NCI-H146 treated with DMSO at 0.1 percent for 48 hours (cell line): ENCODE measurements at regions not wholly inside any gene's neighbourhood (a gene's known extent, or its start where the extent isn't known, plus 50 kb on each side); places are given as distances from the start of the nearest gene placed in this dataset.
A peak's percentile ranks its signal among the peaks of the same experiment; 100 is the strongest.

ENCODE experiments used
- DNase-seq: peaks from one replicate; lab custom pipeline; 2025; ENCODE audit not compliant: unreplicated experiment; lab: John Stamatoyannopoulos, UW

DNA sequence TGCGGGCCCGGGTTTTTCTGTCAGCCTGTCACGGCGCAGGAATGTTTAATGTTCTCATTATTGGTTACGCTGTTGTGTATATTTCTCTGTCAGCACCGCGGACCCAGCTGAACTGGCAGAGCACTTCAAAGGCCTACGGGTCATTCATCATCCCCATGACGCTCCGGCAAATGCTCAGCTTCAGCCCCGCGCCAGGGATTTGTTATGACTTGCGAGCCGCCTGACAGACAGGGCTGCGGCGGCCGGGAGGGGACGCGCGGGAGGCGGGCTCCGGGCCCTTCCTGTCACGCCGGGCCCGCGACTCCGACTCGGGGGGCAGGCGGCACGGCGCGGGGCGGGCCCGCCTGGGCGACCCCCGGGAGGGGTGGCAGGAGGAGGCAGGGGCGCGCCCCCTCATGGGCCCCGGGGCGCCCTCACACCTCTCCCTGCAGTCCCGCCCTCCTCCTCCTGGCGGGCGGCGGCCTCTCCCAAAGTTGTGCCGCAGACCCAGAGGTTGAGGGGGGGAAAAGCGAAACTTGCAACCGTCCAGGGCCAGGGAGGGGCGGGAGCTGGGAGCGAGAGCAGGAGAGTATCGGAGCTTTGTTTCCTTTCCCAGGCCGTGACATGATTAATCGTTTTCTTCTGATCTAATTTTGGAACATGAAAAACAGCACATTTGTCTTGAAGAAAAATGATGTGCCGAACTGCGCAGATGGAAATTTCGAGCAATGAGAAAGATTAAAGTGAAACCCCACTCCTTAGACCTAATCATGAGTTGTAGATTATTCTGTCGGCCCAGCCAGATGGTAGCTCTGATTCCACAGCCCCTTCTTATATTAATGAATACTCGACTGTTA, 59.3 kb upstream of the COMTD1 start:
- DNase-seq, result peak; percentile 18

- peak; percentile 10 for DNase-seq
These were observed 58.7 kb upstream of the COMTD1 start for GRCh38 chr10:75294518-75294865.

- DNase-seq, result no peak
These were observed 58.3 kb upstream of the COMTD1 start for GRCh38 chr10:75294031-75294437.

- no peak for DNase-seq
These were observed 57.7 kb upstream of the COMTD1 start for GRCh38 chr10:75293446-75293820.

GRCh38 chr10:75292794-75293445, 57.2 kb upstream of the COMTD1 start:
- DNase-seq, result no peak

DNA sequence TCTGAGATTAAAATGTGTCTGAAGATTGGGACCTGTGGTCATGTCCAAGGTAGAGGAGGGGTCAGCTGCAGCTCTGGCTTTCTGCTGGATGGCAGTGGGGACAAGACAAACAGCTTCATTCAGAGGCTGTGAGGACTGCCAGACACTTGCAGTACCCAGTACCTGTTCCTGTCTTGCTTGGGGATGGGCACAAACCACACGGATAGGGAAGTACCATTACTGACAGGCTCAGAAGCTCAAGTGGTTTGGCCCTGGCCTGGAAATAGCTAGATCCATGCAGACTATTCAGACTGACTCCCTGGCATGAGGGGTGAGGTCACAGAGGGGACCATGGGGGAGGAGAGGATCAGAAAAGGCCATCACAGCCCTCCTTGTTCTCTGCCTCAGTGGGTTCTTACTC, 56.0 kb upstream of the COMTD1 start:
- no peak for DNase-seq

DNA sequence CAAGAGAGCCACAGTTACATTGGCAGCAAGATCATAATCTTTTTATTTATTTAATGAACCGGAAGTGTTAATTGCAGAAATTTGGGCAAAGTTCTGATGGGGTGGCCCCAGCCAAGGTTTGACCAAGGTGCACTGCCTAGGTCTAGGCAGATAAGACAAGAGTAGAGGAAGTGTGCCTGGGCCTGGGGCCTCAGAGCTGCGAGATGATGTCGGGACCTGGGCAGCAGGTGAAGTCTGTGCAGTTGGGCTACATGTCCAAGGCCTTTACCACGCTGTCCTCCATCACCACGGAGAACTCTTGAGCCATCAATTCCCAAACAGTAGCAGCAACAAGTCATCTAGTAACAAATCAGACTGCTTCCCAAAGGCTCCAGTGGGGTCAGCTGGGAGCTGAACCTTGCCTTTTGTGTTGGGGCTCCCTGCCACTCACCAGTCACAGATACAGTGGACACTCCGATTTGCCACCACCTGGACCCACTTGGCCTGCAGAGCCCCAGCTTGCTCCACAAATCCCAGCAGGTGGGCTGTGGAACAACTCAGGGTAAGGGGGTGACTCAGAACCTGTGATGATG, 52.5 kb upstream of the COMTD1 start:
- DNase-seq, result no peak

GRCh38 chr10:75287697-75288096, 51.9 kb upstream of the COMTD1 start:
- no peak for DNase-seq

DNA sequence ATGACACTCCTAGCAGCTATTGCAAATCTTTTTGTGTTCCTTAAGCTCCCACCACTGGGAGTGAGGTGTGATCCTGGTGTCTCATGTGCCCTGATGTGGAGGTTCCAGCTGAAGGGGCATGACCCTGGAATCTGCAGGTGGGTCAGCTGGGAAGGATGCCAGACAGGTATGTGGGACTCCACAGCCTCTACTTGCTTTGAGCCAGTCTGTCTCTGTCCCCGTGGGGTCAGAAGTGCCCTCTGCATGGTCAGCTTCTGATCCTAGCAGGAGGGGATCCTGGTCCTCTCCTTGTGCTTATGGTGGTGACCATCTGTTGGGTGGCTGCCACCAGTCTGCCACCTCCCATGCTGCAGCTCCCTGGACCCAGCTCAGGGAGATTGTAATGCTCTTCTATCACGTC, 51.1 kb upstream of the COMTD1 start:
- no peak for DNase-seq
